ENCODE measurements at regions not wholly inside any gene's neighbourhood (a gene's known extent, or its start where the extent isn't known, plus 50 kb on each side); places are given as distances from the start of the nearest gene placed in this dataset.

- Histone ChIP-seq H3K27ac (ENCODE audit: low read depth, low read length) (no peak overlapping the region), H3K79me2 (ENCODE audit: insufficient read depth, low read length) (no peaks in the 10 kb centered on the region), H3K9me3 (ENCODE audit: insufficient read depth, low read depth, low read length) (no peaks in the 10 kb centered on the region), H3K9ac (ENCODE audit: low read length) (no peak overlapping the region), H3K4me1 (ENCODE audit: insufficient read depth, low read length) (peaks cover 1% of the 10 kb centered on the region), H3K4me3 (ENCODE audit: insufficient read depth, low read depth, low read length) (no peak overlapping the region), H4K20me1 (ENCODE audit: insufficient read depth, low read length) (no peaks in the 10 kb centered on the region), H3K27me3 (ENCODE audit: insufficient read depth, low read length) (no peaks in the 10 kb centered on the region), H3K36me3 (ENCODE audit: insufficient read depth, low read length) (no peaks in the 10 kb centered on the region), H3K4me2 (ENCODE audit: low read length) (no peak overlapping the region), H2AFZ (ENCODE audit: low read depth, low read length) (no peak overlapping the region)
- H3K9me3 Mint-ChIP-seq (ENCODE audit: unreplicated experiment) = no peaks in the 10 kb centered on the region
- H3K4me1 Mint-ChIP-seq (ENCODE audit: low read depth, unreplicated experiment) = peaks cover 28% of the 10 kb centered on the region
- no peak for DNase-seq (ENCODE audit: low read depth)
- H3K27me3 Mint-ChIP-seq (ENCODE audit: low read depth, unreplicated experiment) = no peaks in the 10 kb centered on the region
- no peak overlapping the region for H3K27ac Mint-ChIP-seq (ENCODE audit: unreplicated experiment)
- FAIRE-seq = no peak
- H3K36me3 Mint-ChIP-seq (ENCODE audit: low read depth, unreplicated experiment) = no peaks in the 10 kb centered on the region
- H3K4me3 Mint-ChIP-seq (ENCODE audit: unreplicated experiment) = no peak overlapping the region
- TF ChIP-seq CTCF (IDR thresholded peaks at IDR 0.05; ENCODE audit: insufficient read depth, low read depth, low read length) = no peak
- TF ChIP-seq EZH2 (IDR thresholded peaks at IDR 0.05; ENCODE audit: insufficient read depth, low read length) = no peak
These were observed 225.7 kb upstream of the ADAMTS9 start for GRCh38 chr3:64913515-64913914.

GRCh38 chr3:64911138-64911537 lies 223.3 kb upstream of the ADAMTS9 start:
- H3K27ac ChIP-seq (ENCODE audit: low read depth, low read length) = no peak overlapping the region
- Mint-ChIP-seq H3K4me3 (ENCODE audit: unreplicated experiment) (no peak overlapping the region), H3K9me3 (ENCODE audit: unreplicated experiment) (no peaks in the 10 kb centered on the region), H3K36me3 (ENCODE audit: low read depth, unreplicated experiment) (no peaks in the 10 kb centered on the region), H3K27me3 (ENCODE audit: low read depth, unreplicated experiment) (no peaks in the 10 kb centered on the region), H3K4me1 (ENCODE audit: low read depth, unreplicated experiment) (peaks cover 30% of the 10 kb centered on the region), H3K27ac (ENCODE audit: unreplicated experiment) (no peak overlapping the region)
- DNase-seq (ENCODE audit: low read depth) = no peak
- no peak overlapping the region for H2AFZ ChIP-seq (ENCODE audit: low read depth, low read length)
- H3K4me3 ChIP-seq (ENCODE audit: insufficient read depth, low read depth, low read length) = no peak overlapping the region
- no peaks in the 10 kb centered on the region for H3K79me2 ChIP-seq (ENCODE audit: insufficient read depth, low read length)
- H3K27me3 ChIP-seq (ENCODE audit: insufficient read depth, low read length) = no peaks in the 10 kb centered on the region
- H3K4me2 ChIP-seq (ENCODE audit: low read length) = no peak overlapping the region
- no peaks in the 10 kb centered on the region for H4K20me1 ChIP-seq (ENCODE audit: insufficient read depth, low read length)
- no peak for FAIRE-seq
- H3K36me3 ChIP-seq (ENCODE audit: insufficient read depth, low read length) = no peaks in the 10 kb centered on the region
- TF ChIP-seq EZH2 (IDR thresholded peaks at IDR 0.05; ENCODE audit: insufficient read depth, low read length) = no peak
- TF ChIP-seq CTCF (IDR thresholded peaks at IDR 0.05; ENCODE audit: insufficient read depth, low read depth, low read length) = no peak
- no peak overlapping the region for H3K9ac ChIP-seq (ENCODE audit: low read length)
- H3K4me1 ChIP-seq (ENCODE audit: insufficient read depth, low read length) = peaks cover 6% of the 10 kb centered on the region
- H3K9me3 ChIP-seq (ENCODE audit: insufficient read depth, low read depth, low read length) = no peaks in the 10 kb centered on the region

- Mint-ChIP-seq H3K27me3 (ENCODE audit: low read depth, unreplicated experiment) (no peaks in the 10 kb centered on the region), H3K4me3 (ENCODE audit: unreplicated experiment) (no peak overlapping the region), H3K4me1 (ENCODE audit: low read depth, unreplicated experiment) (peaks cover 32% of the 10 kb centered on the region), H3K27ac (ENCODE audit: unreplicated experiment) (no peak overlapping the region), H3K36me3 (ENCODE audit: low read depth, unreplicated experiment) (no peaks in the 10 kb centered on the region), H3K9me3 (ENCODE audit: unreplicated experiment) (no peaks in the 10 kb centered on the region)
- no peak for DNase-seq (ENCODE audit: low read depth)
- no peak overlapping the region for H2AFZ ChIP-seq (ENCODE audit: low read depth, low read length)
- no peaks in the 10 kb centered on the region for H3K27me3 ChIP-seq (ENCODE audit: insufficient read depth, low read length)
- no peaks in the 10 kb centered on the region for H3K9me3 ChIP-seq (ENCODE audit: insufficient read depth, low read depth, low read length)
- no peaks in the 10 kb centered on the region for H3K79me2 ChIP-seq (ENCODE audit: insufficient read depth, low read length)
- TF ChIP-seq EZH2 (IDR thresholded peaks at IDR 0.05; ENCODE audit: insufficient read depth, low read length) (no peak), CTCF (IDR thresholded peaks at IDR 0.05; ENCODE audit: insufficient read depth, low read depth, low read length) (no peak)
- H3K4me2 ChIP-seq (ENCODE audit: low read length) = no peak overlapping the region
- no peak for FAIRE-seq
- H3K9ac ChIP-seq (ENCODE audit: low read length) = no peak overlapping the region
- H3K4me1 ChIP-seq (ENCODE audit: insufficient read depth, low read length) = peaks cover 6% of the 10 kb centered on the region
- H3K4me3 ChIP-seq (ENCODE audit: insufficient read depth, low read depth, low read length) = no peak overlapping the region
- H3K27ac ChIP-seq (ENCODE audit: low read depth, low read length) = no peak overlapping the region
- no peaks in the 10 kb centered on the region for H3K36me3 ChIP-seq (ENCODE audit: insufficient read depth, low read length)
- no peaks in the 10 kb centered on the region for H4K20me1 ChIP-seq (ENCODE audit: insufficient read depth, low read length)
These were observed 222.1 kb upstream of the ADAMTS9 start for GRCh38 chr3:64909757-64910467.
